AG10803 (cell line): ENCODE measurements at regions not wholly inside any gene's neighbourhood (a gene's known extent, or its start where the extent isn't known, plus 50 kb on each side); places are given as distances from the start of the nearest gene placed in this dataset.

Experiments
- DNase-seq: peaks from one replicate; pipeline ENCODE4 v3.0.0; 2010; ENCODE audit warnings: low read depth
- H3K4me3 ChIP-seq: 2 replicates; pipeline ENCODE4 v1.5.1; 2011; ENCODE audit warnings: mild to moderate bottlenecking, low read length, control low read depth
- TF ChIP-seq, protein P1 (sequence below): conservative IDR thresholded peaks from 2 replicates; pipeline ENCODE4 v1.5.1; 2011; ENCODE audit warnings: mild to moderate bottlenecking, low read length, control low read depth, inconsistent platforms

GRCh38 chr4:1533501-1534064 is 127.3 kb upstream of the NKX1-1 start:
- TF ChIP-seq, protein P1, sequence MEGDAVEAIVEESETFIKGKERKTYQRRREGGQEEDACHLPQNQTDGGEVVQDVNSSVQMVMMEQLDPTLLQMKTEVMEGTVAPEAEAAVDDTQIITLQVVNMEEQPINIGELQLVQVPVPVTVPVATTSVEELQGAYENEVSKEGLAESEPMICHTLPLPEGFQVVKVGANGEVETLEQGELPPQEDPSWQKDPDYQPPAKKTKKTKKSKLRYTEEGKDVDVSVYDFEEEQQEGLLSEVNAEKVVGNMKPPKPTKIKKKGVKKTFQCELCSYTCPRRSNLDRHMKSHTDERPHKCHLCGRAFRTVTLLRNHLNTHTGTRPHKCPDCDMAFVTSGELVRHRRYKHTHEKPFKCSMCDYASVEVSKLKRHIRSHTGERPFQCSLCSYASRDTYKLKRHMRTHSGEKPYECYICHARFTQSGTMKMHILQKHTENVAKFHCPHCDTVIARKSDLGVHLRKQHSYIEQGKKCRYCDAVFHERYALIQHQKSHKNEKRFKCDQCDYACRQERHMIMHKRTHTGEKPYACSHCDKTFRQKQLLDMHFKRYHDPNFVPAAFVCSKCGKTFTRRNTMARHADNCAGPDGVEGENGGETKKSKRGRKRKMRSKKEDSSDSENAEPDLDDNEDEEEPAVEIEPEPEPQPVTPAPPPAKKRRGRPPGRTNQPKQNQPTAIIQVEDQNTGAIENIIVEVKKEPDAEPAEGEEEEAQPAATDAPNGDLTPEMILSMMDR: no peak
- H3K4me3 ChIP-seq: no peak overlapping the region
- DNase-seq: no peak

- H3K4me3 ChIP-seq: no peak overlapping the region
- TF ChIP-seq, protein P1: no peak
Observed at GRCh38 chr4:1532549-1533395, 126.5 kb upstream of the NKX1-1 start.

GRCh38 chr4:1531683-1532548 is 125.7 kb upstream of the NKX1-1 start:
- TF ChIP-seq, protein P1: no peak
- no peak for DNase-seq
- no peak overlapping the region for H3K4me3 ChIP-seq

More at GRCh38 chr4:1532549-1533395, 126.5 kb upstream of the NKX1-1 start:
- DNase-seq: no peak

- no peak overlapping the region for H3K4me3 ChIP-seq
- DNase-seq: no peak
- TF ChIP-seq, protein P1: no peak
Observed at GRCh38 chr4:1530356-1530755, 124.1 kb upstream of the NKX1-1 start.

GRCh38 chr4:1524761-1525160 is 118.5 kb upstream of the NKX1-1 start:
- TF ChIP-seq, protein P1: no peak
- DNase-seq: no peak
- H3K4me3 ChIP-seq: no peak overlapping the region

- no peak overlapping the region for H3K4me3 ChIP-seq
- DNase-seq: no peak
- TF ChIP-seq, protein P1: no peak
Observed at GRCh38 chr4:1523907-1524636, 117.8 kb upstream of the NKX1-1 start.
